C4-2B (cell line): ENCODE measurements at regions not wholly inside any gene's neighbourhood (a gene's known extent, or its start where the extent isn't known, plus 50 kb on each side); places are given as distances from the start of the nearest gene placed in this dataset.
"Not testable (repeated sequence)": the region's sequence is repeated elsewhere in the genome, so short reads cannot be mapped to it uniquely, and the experiment has no call there.

ENCODE experiments used
- H3K27ac ChIP-seq: fragments of 450-650 bp; 2 replicates; pipeline ENCODE4 v1.5.1; 2017
- CTCF ChIP-seq: fragments of 450-650 bp; conservative IDR thresholded peaks from 2 replicates; pipeline ENCODE4 v1.5.1; 2017; ENCODE audit warnings: mild to moderate bottlenecking
- ZFX ChIP-seq: fragments of 450-650 bp; IDR thresholded peaks from 2 replicates; pipeline ENCODE4 v1.6.1; 2017

- H3K27ac ChIP-seq, result no peak overlapping the region
- no peak for TF ChIP-seq ZFX
- TF ChIP-seq CTCF, result peak; percentile 24; the same call in 1 of the 2 replicates
These were observed 702.9 kb upstream of the ACVR2A start for GRCh38 chr2:147141930-147142329.

GRCh38 chr2:147139732-147140131, 705.1 kb upstream of the ACVR2A start:
- H3K27ac ChIP-seq, result not testable (repeated sequence)

GRCh38 chr2:147137711-147138110, 707.1 kb upstream of the ACVR2A start:
- no peak overlapping the region for H3K27ac ChIP-seq
- no peak for TF ChIP-seq CTCF
- TF ChIP-seq ZFX, result no peak

- TF ChIP-seq CTCF (no peak), ZFX (no peak)
- H3K27ac ChIP-seq, result no peak overlapping the region
These were observed 709.5 kb upstream of the ACVR2A start for GRCh38 chr2:147135376-147135775.

- H3K27ac ChIP-seq, result no peak overlapping the region
- TF ChIP-seq CTCF (no peak), ZFX (no peak)
These were observed 711.4 kb upstream of the ACVR2A start for GRCh38 chr2:147133286-147133908.

GRCh38 chr2:147125145-147125544, 719.7 kb upstream of the ACVR2A start:
- no peak for TF ChIP-seq ZFX
- no peak for TF ChIP-seq CTCF
- H3K27ac ChIP-seq, result no peak overlapping the region

- TF ChIP-seq CTCF (no peak), ZFX (no peak)
- H3K27ac ChIP-seq, result no peak overlapping the region
These were observed 721.9 kb upstream of the ACVR2A start for GRCh38 chr2:147122944-147123343.

GRCh38 chr2:147110962-147111361, 733.9 kb upstream of the ACVR2A start:
- no peak overlapping the region for H3K27ac ChIP-seq
- TF ChIP-seq ZFX, result no peak
- TF ChIP-seq CTCF, result no peak
